Esophagus squamous epithelium (tissue), 4 donors: ENCODE measurements at regions not wholly inside any gene's neighbourhood (a gene's known extent, or its start where the extent isn't known, plus 50 kb on each side); places are given as distances from the start of the nearest gene placed in this dataset.

Source experiments
- CTCF ChIP-seq, 6 experiments: fragments of 450-650 bp in 4 of 6; fragments of 200-600 bp in 2 of 6; sonication (generic) in 2 of 6; IDR thresholded peaks; one replicate each; pipeline ENCODE4 v1.5.1; 2016 to 2019; ENCODE audit warnings: antibody characterized with exemption in 6 of 6, mild to moderate bottlenecking in 4 of 6, moderate library complexity in 4 of 6
- POLR2A ChIP-seq, 4 donors: fragments of 450-650 bp; IDR thresholded peaks; one replicate each; pipeline ENCODE4 v1.6.1; 2017; ENCODE audit warnings: antibody characterized with exemption in 4 of 4, mild to moderate bottlenecking in 4 of 4, moderate library complexity in 3 of 4

DNA sequence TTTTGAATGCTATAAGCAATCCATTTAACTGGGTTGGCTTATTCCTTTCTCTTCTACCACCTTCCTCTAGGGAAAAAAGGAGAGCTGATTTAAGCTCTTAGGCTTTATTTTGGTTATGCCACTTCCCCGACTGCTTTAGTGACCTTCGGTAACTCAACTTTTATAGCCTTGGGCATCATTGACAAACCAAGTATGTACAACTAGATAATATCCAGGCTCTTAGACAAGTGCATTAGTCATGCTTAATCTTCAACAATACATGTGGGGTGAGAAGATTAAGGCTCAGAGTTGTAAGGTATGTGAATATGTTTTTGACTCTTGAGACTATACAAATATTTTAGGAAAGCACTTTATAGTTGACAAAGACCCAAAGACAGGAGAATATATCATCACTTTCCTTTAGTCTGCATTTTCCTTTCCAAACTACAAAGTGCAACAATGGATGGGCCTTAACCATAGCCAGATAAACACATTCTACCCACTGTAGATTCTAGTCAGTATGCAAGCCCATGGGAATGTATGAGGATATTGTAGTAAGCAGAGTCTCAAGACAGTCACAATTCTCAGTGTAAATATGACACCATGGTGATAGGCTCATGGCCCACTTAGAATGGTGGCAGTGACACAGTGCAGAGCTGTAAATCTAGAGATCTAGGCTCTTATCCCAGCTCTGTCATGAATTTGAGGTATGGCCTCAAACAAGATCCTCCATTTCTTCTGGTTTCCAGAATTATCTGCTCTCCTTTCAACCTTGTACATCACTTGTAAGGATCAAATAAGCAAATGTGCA, 1117.3 kb downstream of the SORCS3 start:
- TF ChIP-seq CTCF (IDR thresholded peaks at IDR 0.05), result no peak
- TF ChIP-seq POLR2A (IDR thresholded peaks at IDR 0.05), result no peak
